ENCODE measurements at regions not wholly inside any gene's neighbourhood (a gene's known extent, or its start where the extent isn't known, plus 50 kb on each side); places are given as distances from the start of the nearest gene placed in this dataset.
A peak's percentile ranks its signal among the peaks of the same experiment; 100 is the strongest.
"Not testable (repeated sequence)": the region's sequence is repeated elsewhere in the genome, so short reads cannot be mapped to it uniquely, and the experiment has no call there.

- in situ Hi-C loops (cut with HindIII; ENCODE audit: low pct_ligation_motif_present, low pct_unique_long_range_greater_than_20kb, low sequenced_read_pairs) = no loop called here
- DNase-seq = no peak
Measured at GRCh38 chr6:27161115-27161514, 86.4 kb upstream of the PRSS16 start.

- DNase-seq = no peak
- in situ Hi-C loops (cut with HindIII; ENCODE audit: low pct_ligation_motif_present, low pct_unique_long_range_greater_than_20kb, low sequenced_read_pairs) = no loop called here
Measured at GRCh38 chr6:27161603-27161945, 85.9 kb upstream of the PRSS16 start.

- DNase-seq = peak; percentile 52
- in situ Hi-C loops (cut with HindIII; ENCODE audit: low pct_ligation_motif_present, low pct_unique_long_range_greater_than_20kb, low sequenced_read_pairs) = no loop called here
Measured at GRCh38 chr6:27161946-27162603, 85.4 kb upstream of the PRSS16 start.

GRCh38 chr6:27163834-27164233 is 83.7 kb upstream of the PRSS16 start:
- in situ Hi-C loops (cut with HindIII; ENCODE audit: low pct_ligation_motif_present, low pct_unique_long_range_greater_than_20kb, low sequenced_read_pairs) = no loop called here

DNA sequence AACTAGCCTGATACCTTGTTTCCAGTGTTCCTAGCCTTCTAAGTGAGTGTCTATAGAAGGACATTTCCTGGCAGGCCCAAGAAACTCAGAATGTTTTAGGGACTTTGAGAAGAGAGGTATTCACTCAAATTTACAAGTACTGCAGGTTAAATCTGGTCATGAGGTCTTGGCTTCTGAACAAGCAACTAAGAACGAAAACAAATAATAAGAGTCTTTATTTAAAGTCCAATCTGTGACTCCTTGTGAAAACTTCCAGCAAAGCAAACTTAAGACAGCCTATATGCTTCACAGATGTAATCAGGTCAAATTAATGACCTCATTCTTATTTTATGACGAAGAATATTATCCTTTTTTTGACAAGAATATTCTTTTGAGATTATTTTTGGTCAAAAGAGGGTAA is 79.4 kb upstream of the PRSS16 start:
- DNase-seq = no peak
- in situ Hi-C loops (cut with HindIII; ENCODE audit: low pct_ligation_motif_present, low pct_unique_long_range_greater_than_20kb, low sequenced_read_pairs) = no loop called here

More at GRCh38 chr6:27163834-27164233, 83.7 kb upstream of the PRSS16 start:
- no peak for DNase-seq

- in situ Hi-C loops (cut with HindIII; ENCODE audit: low pct_ligation_motif_present, low pct_unique_long_range_greater_than_20kb, low sequenced_read_pairs) = no loop called here
- DNase-seq = peak; percentile 16
Measured at GRCh38 chr6:27168586-27169443, 78.7 kb upstream of the PRSS16 start.

DNA sequence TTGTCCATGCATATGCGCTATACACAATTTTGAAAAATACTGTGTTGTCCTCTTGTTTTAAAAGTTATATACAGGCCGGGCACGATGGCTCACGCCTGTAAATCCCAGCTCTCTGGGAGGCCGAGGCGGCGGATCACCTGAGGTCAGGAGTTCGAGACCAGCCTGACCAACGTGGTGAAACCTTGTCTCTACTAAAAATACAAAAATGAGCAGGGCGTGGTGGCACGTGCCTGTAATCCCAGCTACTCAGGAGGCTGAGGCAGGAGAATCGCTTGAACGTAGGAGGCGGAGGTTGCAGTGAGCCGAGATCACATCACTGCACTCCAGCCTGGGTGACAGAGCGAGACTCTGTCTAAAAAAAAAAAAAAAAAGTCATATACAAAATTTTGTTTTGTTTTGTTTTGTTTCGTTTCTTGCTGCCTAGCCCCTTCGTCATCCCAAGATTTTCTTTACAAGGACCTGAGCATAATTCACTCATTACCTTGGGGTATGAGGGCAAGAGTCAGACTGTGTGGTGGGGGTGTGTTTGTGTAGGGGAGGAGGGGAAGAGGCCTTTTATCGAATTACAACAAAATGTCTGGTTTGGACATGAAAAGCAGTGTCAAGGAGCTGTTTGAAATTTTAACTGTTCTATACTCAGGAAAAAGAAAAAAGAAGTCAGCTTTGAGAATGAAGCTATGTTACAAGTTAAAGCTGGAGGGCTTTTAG is 74.8 kb upstream of the PRSS16 start:
- in situ Hi-C loops (cut with HindIII; ENCODE audit: low pct_ligation_motif_present, low pct_unique_long_range_greater_than_20kb, low sequenced_read_pairs) = not testable (repeated sequence)

DNA sequence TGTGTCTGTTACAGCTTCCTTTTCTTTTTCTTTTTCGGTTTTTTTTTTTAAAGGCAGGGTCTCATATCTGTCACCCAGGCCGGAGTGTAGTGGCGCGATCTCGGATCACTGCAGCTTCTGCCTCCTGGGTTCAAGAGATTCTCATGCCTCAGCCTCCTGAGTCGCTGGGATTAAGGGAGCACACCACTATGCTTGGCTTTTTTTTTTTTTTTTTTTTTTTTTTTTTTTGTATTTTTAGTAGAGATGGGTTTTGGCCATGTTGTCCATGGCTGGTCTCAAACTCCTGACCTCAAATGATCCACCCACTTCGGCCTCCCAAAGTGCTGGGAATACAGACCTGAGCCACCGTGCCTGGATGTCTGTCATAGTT is 74.3 kb upstream of the PRSS16 start:
- in situ Hi-C loops (cut with HindIII; ENCODE audit: low pct_ligation_motif_present, low pct_unique_long_range_greater_than_20kb, low sequenced_read_pairs); DNase-seq: not testable (repeated sequence)

More for the DNA sequence above, 74.8 kb upstream of the PRSS16 start:
- DNase-seq = not testable (repeated sequence)

DNA sequence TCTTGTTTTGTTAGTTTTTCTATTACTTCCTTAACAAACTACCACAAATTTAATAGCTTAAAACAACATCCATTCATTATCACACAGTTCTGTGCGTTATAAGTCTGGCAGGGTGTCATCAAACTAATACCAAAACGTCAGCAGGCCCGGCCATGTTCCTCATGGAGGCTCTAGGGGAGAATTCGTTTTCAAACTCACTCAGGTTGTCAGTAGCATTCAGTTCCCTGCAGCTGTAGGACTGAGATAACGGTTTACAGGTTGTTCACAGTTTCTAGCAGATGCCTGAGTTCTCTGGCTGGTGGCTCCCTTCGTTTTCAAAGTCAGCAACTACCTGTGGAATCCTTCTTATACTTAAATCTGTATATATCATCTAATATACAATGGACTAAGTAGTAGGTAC is 72.5 kb upstream of the PRSS16 start:
- in situ Hi-C loops (cut with HindIII; ENCODE audit: low pct_ligation_motif_present, low pct_unique_long_range_greater_than_20kb, low sequenced_read_pairs) = no loop called here
- no peak for DNase-seq

DNA sequence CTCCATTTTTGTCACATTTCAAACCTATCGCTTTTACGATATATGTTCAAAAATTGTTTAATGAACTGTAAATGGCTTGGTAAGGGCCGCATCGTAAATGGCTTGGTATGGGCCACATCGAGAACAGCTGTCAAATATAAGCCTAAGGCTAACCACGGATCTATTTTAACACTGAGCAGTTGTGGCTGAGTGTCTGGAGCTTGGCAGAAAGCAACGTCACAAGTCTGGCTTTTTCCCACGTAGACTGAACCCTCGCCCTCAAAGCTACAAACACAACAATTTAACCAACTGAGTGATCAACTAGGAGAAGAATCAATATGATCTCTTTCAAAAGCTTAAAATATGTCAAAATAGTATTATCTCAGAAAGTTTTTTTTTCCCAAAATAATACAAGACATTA is 71.4 kb upstream of the PRSS16 start:
- DNase-seq = no peak
- in situ Hi-C loops (cut with HindIII; ENCODE audit: low pct_ligation_motif_present, low pct_unique_long_range_greater_than_20kb, low sequenced_read_pairs) = no loop called here

- in situ Hi-C loops (cut with HindIII; ENCODE audit: low pct_ligation_motif_present, low pct_unique_long_range_greater_than_20kb, low sequenced_read_pairs) = no loop called here
- peak; percentile 45 for DNase-seq
Measured at GRCh38 chr6:27176523-27177484, 70.7 kb upstream of the PRSS16 start.

DNA sequence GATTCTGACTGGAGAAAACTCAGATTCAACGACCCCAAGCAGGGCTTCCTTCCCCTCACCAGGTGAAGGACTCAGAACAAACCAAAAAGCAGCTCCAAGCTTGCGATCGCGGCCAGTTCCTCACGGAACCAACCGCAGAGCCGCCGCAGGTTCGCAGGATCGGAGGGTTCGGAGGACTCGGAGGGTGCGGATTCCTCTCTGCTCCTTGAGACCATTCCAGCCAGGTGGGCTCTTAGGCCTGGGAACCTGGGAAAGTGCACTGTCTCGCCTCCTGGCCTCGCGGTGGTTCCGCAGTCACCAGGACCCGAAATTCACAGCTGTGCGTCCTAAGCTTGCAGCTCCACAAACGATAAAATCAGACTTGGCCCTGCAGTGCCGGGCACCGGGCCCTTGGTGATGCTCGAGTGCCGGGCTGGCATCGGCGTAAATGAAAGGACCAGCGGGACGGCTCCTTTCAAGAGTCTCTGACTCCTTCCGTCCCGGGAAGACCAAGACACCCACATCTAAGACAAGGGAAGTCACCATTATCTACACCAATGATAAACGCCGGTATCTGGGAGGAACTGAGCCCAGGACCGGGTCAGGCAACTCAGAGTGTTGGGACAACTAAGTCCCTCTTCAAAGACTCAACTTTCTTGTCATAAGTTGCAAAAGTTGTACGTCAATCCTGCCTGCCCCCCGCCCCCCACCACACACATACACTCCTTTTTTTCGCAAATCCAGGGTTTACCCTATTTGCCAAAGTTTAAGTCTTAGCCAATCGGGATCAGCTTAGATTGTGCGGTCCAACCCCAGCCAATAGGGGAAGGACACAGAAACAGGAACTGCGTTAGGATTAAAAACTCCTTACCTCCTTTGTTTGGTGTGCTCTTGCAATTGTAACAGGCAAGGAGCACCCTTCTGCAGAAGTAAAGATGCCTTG is 69.8 kb upstream of the PRSS16 start:
- DNase-seq = peak; percentile 87
- in situ Hi-C loops (cut with HindIII; ENCODE audit: low pct_ligation_motif_present, low pct_unique_long_range_greater_than_20kb, low sequenced_read_pairs) = no loop called here

DNA sequence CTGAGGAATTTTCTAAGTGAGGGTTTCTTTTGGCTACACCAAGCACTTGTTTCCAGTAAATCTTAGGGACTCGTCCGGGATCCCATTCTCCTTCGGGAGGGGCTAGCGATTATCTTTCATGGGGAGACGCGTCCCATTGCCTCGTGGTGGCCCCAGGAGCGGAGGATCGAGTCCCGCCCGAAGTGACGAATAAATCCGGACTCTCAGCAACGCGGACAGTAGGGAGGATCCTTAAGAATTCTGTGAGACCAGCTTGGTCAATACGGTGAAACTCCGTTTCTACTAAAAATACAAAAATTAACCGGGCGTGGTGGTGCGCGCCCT is 69.1 kb upstream of the PRSS16 start:
- in situ Hi-C loops (cut with HindIII; ENCODE audit: low pct_ligation_motif_present, low pct_unique_long_range_greater_than_20kb, low sequenced_read_pairs) = no loop called here
- DNase-seq = no peak

- in situ Hi-C loops (cut with HindIII; ENCODE audit: low pct_ligation_motif_present, low pct_unique_long_range_greater_than_20kb, low sequenced_read_pairs) = no loop called here
- no peak for DNase-seq
Measured at GRCh38 chr6:27178860-27179259, 68.6 kb upstream of the PRSS16 start.

DNA sequence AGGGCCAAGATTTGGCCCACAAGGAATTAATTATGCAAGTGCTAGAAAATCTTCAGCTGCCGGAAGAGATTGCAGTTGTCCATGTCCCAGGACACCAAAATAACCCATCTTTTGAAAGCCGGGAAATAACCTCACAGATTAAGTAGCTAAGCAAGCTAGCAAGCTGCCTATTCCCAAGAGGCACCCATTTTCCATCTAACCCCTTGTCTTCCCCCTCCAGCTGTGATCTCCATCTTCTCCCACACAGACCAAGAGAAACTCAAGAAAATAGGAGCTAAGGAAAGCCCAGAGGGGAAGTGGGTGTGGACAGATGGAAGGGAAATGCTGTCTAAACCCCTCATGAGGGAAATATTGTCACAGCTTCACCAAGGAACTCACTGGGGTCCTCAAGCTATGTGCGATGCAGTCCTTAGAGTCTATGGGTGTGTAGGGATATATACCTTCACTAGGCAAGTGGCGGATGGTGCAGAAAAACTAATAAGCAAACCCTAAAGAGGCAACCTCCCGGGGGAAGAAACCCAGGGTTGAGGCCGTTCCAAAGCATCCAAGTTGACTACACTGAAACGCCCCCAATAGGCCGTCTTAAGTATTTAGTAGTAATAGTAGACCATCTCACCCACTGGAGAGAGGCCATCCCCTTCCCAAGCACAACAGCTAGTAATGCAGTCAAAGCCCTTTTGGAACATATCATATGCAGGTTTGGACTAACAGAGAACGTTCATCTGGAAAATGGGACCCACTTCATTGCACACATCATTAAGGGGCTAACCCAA is 64.3 kb upstream of the PRSS16 start:
- in situ Hi-C loops (cut with HindIII; ENCODE audit: low pct_ligation_motif_present, low pct_unique_long_range_greater_than_20kb, low sequenced_read_pairs) = no loop called here
- no peak for DNase-seq

- in situ Hi-C loops (cut with HindIII; ENCODE audit: low pct_ligation_motif_present, low pct_unique_long_range_greater_than_20kb, low sequenced_read_pairs) = no loop called here
- no peak for DNase-seq
Measured at GRCh38 chr6:27187231-27188060, 60.1 kb upstream of the PRSS16 start.
